ENCODE measurements at regions not wholly inside any gene's neighbourhood (a gene's known extent, or its start where the extent isn't known, plus 50 kb on each side); places are given as distances from the start of the nearest gene placed in this dataset.
"Not testable (repeated sequence)": the region's sequence is repeated elsewhere in the genome, so short reads cannot be mapped to it uniquely, and the experiment has no call there.

DNA sequence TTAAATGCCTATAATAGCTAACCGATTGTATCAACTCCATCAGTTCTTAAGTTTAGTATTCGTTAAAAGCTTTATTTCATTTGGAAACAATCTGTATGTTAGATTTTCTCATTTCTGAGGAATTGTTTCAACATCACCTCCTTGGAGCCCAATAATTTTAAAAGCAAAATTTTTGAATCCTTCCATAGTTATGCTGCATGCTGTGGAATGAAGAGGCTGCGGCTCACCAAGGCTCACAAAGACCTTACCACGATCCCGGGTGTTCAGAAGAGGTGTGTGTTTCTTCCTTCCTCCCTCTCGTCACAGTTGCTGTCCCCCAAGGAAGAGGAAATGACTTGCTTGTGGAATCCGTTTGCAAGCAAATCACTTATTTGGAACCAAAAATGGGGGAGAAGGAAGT lies 143.8 kb downstream of the FGF1 start:
- DNase-seq (ENCODE audit: low read depth): no peak

- DNase-seq (ENCODE audit: low read depth): no peak
These were observed 144.9 kb downstream of the FGF1 start for GRCh38 chr5:142540922-142541422.

GRCh38 chr5:142539154-142539740 lies 146.6 kb downstream of the FGF1 start:
- no peak for DNase-seq (ENCODE audit: low read depth)

DNA sequence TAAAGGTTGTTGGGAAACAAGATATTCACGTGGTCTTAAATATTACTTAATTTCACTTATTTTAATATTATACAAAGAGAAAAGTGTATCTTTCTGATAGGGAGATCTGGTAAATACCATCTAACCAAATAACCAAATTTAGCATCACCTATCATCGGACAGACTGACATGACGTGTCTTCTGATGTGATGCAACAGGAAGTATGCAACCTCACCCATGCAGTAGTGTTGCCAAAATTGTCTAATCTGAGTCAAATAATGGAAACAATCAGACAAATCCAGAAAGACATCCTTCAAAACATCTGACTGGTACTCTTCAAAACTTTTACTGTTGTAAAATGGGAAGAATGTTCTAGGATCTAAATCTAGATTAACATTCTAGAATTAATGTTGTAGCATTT lies 148.0 kb downstream of the FGF1 start:
- peak; percentile 47 for DNase-seq (ENCODE audit: low read depth)

GRCh38 chr5:142532781-142533176 lies 153.1 kb downstream of the FGF1 start:
- DNase-seq (ENCODE audit: low read depth): no peak

DNA sequence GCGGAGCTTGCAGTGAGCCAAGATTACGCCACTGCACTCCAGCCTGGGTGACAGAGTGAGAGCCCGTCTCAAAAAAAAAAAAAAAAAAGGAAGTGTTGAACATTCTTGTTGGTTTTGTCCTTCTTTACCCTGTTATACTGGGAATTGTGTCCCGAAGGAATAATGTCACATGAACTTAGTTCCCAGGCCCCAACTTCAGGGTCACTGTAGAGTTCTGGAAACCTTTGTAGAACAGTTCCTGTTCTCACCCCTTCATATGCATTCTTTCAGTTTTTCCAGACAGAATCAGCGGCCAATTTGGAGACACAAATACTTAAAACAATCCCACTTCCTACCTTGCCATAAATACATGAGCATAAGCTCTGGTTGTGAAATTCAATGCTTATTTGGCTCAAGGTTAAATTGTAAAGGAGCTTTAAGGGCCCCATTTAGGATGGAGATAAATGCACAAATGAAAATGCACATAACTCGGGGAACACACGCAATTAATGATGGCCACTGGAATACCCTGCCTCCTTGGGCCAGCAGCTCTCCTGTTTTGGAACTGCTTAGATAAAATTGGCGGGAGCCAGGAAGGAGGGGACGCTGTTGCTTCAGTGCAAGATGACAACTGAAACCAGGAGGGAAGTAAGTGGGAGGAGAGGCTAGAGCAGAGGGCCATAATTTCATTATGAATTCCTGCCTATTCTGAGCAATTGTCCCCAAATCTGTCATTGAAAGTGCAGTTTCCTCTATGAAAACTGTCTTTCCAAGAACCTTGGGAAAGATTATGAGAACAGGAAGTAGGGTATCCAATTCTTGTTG lies 153.7 kb downstream of the FGF1 start:
- no peak for DNase-seq (ENCODE audit: low read depth)

DNA sequence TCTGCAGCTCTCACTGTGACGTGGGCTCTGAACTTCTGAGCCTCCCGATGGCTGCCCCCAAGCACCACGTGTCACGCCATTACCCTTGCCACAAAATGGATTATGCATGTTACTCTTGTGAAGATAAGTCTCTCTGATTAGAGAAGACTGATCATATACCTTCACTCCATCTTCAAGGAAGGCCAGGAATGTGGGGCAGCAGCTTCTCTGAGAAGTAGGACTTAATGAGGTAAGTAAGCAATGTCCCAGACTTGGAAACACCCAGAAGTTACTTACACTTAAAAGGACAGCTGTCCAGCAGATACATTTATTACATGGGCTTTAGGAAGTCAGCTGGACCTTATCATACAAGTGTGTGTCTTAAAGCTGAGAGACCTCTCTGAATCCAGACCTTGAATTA lies 155.0 kb downstream of the FGF1 start:
- DNase-seq (ENCODE audit: low read depth): no peak

GRCh38 chr5:142529626-142530278 lies 156.1 kb downstream of the FGF1 start:
- DNase-seq (ENCODE audit: low read depth): peak; percentile 84

GRCh38 chr5:142527664-142528295 lies 158.1 kb downstream of the FGF1 start:
- no peak for DNase-seq (ENCODE audit: low read depth)

DNA sequence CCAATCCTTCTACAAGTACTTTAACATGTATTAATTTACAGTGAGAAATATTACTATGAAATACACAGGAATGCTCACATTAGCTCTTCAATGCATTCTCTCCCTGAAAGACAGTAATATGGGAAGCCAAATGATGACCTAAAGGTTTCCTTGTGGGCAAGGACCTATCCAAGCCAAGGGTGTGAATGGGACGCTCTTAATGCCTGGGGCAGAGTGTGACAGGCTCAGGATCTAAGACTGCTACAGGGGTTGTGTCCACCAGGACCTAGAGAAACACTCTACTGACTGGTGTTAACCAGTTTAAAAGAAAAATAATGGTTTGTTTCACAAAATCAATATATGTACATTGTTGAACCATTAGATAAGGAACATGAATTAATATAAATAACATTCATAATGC lies 158.7 kb downstream of the FGF1 start:
- DNase-seq (ENCODE audit: low read depth): no peak

DNA sequence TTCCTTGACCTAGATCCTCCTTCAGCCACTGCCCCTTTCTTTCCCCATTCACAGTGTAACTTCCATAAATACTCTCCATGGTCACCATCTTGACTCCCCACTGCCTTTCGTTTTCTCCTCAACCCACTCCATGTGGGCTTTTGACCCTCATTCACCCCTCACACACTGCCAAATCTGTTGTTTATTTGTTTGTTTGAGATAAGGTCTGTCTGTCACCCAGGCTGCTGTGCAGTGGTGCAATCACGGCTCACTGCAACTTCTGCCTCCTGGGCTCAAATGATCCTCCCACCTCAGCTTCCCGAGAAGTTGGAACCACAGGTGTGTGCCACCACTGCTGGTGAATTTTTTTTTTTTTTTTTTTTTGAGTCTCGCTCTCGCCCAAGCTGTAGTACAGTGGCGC lies 162.9 kb downstream of the FGF1 start:
- no peak for DNase-seq (ENCODE audit: low read depth)

- DNase-seq (ENCODE audit: low read depth): peak; percentile 31
These were observed 164.2 kb downstream of the FGF1 start for GRCh38 chr5:142521706-142522105.

GRCh38 chr5:142520885-142521284 lies 165.0 kb downstream of the FGF1 start:
- peak; percentile 91 for DNase-seq (ENCODE audit: low read depth)

DNA sequence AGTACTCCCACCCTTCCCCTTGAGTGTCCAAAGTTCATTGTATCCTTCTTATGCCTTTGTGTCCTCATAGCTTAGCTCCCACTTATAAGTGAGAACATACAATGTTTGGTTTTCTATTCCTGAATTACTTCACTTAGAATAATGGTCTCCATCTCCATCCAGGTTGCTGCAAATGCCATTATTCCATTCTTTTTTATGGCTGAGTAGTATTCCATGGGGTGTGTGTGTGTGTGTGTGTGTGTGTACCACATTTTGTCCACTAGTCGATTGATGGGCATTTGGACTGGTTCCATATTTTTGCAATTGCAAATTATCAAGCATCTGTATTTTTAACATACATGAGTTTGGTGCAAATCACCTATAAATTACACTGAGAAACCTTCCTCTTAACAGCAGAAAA lies 166.0 kb downstream of the FGF1 start:
- not testable (repeated sequence) for DNase-seq (ENCODE audit: low read depth)

DNA sequence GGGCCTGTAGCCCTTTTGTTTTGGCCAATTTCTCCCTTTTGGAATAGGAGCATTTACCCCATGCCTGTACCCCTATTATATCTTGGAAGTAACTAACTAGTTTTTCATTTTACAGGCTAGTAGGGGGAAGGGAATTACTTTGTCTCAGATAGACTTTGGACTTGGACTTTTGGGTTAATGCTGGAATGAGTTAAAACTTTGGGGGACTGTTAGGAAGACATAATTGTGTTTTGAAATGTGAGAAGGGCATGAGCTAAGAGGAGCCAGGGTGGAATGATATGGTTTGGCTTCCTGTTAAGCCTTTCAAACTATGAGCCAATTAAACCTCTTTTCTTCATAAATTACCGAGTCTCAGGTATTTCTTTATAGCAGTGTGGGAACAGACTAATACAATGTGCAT lies 168.1 kb downstream of the FGF1 start:
- DNase-seq (ENCODE audit: low read depth): no peak

DNA sequence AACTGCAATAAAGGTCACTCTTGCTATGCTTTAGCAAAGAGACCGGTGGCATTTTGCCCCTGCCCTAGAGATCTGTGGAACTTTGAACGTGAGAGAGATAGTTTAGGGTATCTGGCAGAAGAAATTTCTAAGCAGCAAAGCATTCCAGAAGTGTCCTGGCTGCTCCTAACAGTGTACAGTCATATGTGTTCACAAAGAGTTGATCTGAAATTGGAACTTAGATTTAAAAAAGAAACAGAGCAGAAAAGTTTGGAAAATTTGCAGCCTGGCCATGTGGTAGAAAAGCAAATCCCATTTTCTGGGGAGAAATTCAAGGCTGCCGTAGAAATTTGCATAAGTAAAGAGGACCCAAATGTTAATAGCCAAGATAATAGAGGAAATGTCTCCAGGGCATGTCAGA lies 169.2 kb downstream of the FGF1 start:
- DNase-seq (ENCODE audit: low read depth): no peak

DNA sequence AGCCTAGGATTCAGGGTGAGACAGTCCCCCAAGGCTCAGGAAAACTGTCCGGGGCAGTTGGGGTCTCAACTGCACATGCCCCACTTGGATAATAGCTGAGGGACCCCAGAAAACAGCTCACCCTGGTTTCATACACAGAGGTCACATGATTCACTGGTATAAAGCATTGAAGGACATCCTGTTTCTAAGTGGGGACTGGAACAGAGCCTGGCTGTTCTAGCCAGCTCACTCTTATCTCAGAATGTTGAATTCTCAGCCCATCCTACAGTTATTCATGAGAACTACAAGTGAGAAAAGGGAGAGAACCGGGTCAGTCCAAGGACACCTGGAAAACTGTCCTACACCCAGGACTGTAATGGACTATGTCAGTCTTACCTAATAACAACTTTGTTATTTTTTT lies 170.9 kb downstream of the FGF1 start:
- peak; percentile 22 for DNase-seq (ENCODE audit: low read depth)

- DNase-seq (ENCODE audit: low read depth): no peak
These were observed 171.7 kb downstream of the FGF1 start for GRCh38 chr5:142514196-142514595.

GRCh38 chr5:142512043-142513042 lies 173.5 kb downstream of the FGF1 start:
- DNase-seq (ENCODE audit: low read depth): peak; percentile 83

GRCh38 chr5:142511358-142511757 lies 174.5 kb downstream of the FGF1 start:
- no peak for DNase-seq (ENCODE audit: low read depth)

DNA sequence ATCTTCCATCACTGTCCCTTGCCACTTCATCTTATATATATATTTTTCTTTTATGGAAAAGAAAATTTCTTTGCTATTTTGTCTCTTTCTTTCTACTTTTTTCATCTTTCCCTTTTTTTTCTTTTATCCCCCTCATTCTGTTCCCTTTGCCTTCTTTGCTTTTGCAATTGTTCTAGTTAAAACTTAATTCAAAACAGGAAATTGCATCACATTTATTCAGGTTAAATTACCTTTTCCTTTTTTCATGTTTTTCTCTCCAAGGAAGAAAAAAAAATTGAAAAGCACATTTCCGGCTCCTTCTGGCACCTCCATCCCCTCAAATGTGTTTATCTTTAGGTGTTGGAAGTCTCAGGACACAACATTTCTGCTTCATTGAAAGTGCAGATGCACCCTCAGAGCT lies 176.9 kb downstream of the FGF1 start:
- no peak for DNase-seq (ENCODE audit: low read depth)
